K562 (cell line): ENCODE measurements at regions not wholly inside any gene's neighbourhood (a gene's known extent, or its start where the extent isn't known, plus 50 kb on each side); places are given as distances from the start of the nearest gene placed in this dataset.

Experiments
- ATAC-seq: fragments of 200-7000 bp; cut with Tn5 transposase; 3 replicates; pipeline ENCODE4 v1.9.1; 2020; ENCODE audit warnings: moderate library complexity
- BruUV-seq: library from RNA; stranded (reverse); fragments of 400-500 nt; replicated peaks from 2 replicates; lab custom pipeline; 2021; lab: Mats Ljungman, UMichigan
- CTCF ChIA-PET: fragments of 300-600 bp; formaldehyde crosslinking; extraction: SDS; loops from one replicate; lab custom pipeline; 2021; ENCODE audit warnings: low intra/inter-chr PET ratio; lab: Yijun Ruan, JAX
- POLR2A ChIA-PET: fragments of 300-600, 350-650 bp; sonication (Branson Sonifier 250); formaldehyde crosslinking; extraction: SDS; loops from one replicate; lab custom pipeline; 2021; ENCODE audit warnings: antibody characterized with exemption, inconsistent platforms; lab: Yijun Ruan, JAX
- DNase-seq, 4 experiments: peaks; one replicate each; pipeline versions ENCODE4 v3.0.0 to v3.0.0-alpha.2; 2011 to 2018; ENCODE audit warnings: low spot score in 3 of 4, mixed read lengths in 3 of 4; ENCODE audit errors: extremely low read depth in 1 of 4
- FAIRE-seq: peaks from 2 replicates; lab custom pipeline; 2011; peaks lifted over from hg19 to GRCh38; lab: Jason Lieb, UNC
- H2AFZ ChIP-seq: 2 replicates; pipeline ENCODE4 v1.6.0; 2011; ENCODE audit warnings: low read depth, low read length, control low read depth, inconsistent platforms
- H3K27ac ChIP-seq: fragments of 200-600 bp; 3 replicates; pipeline ENCODE4 v1.8.0; 2011; ENCODE audit warnings: low read depth, mild to moderate bottlenecking, control low read depth, inconsistent platforms, low read length, moderate library complexity, mixed read lengths; ENCODE audit errors: extremely low read depth
- H3K27me3 ChIP-seq, 2 experiments: fragments of 300-600 bp in 1 of 2; 2 replicates in 1 of 2; 3 replicates in 1 of 2; pipeline versions ENCODE4 v1.6.0 to v1.8.0; 2011; ENCODE audit warnings: inconsistent platforms in 2 of 2, low read length in 2 of 2, mild to moderate bottlenecking in 1 of 2, mixed read lengths in 1 of 2, moderate library complexity in 1 of 2; ENCODE audit not compliant: control insufficient read depth in 2 of 2, insufficient read depth in 2 of 2
- H3K36me3 ChIP-seq: fragments of 300-600 bp; 3 replicates; pipeline ENCODE4 v1.8.0; 2011; ENCODE audit warnings: mild to moderate bottlenecking, low read length, inconsistent platforms; ENCODE audit not compliant: control insufficient read depth, insufficient read depth
- H3K4me1 ChIP-seq, 2 experiments: fragments of 200-600 bp in 1 of 2; replicated peaks in 1 of 2; 2 replicates in 1 of 2; 3 replicates in 1 of 2; pipeline versions ENCODE4 v1.5.1 to v1.8.0; 2011; ENCODE audit warnings: inconsistent platforms in 2 of 2, low read length in 2 of 2, mild to moderate bottlenecking in 1 of 2, mixed read lengths in 1 of 2, moderate library complexity in 1 of 2; ENCODE audit not compliant: control insufficient read depth in 2 of 2, insufficient read depth in 2 of 2
- H3K4me2 ChIP-seq: 2 replicates; pipeline ENCODE4 v1.6.1; 2011; ENCODE audit warnings: low read length, control low read depth, inconsistent platforms, mixed read lengths; ENCODE audit not compliant: insufficient read depth
- H3K4me3 ChIP-seq: fragments of 200-600 bp; sonication (generic), shearing (Covaris generic); 2 replicates; pipeline ENCODE4 v1.5.1; 2016; ENCODE audit warnings: control low read depth, inconsistent platforms
- H3K79me2 ChIP-seq: fragments of 200-600 bp; 3 replicates; pipeline ENCODE4 v1.8.0; 2011; ENCODE audit warnings: low read length, inconsistent platforms; ENCODE audit not compliant: control insufficient read depth, insufficient read depth
- H3K9ac ChIP-seq, 2 experiments: 2 replicates each; pipeline versions ENCODE4 v1.6.0 to v1.6.1; 2011; ENCODE audit warnings: low read depth in 2 of 2, low read length in 2 of 2, control low read depth in 1 of 2, inconsistent platforms in 1 of 2, mild to moderate bottlenecking in 1 of 2, mixed read lengths in 1 of 2; ENCODE audit not compliant: insufficient read depth in 1 of 2
- H3K9me1 ChIP-seq: one replicate; pipeline ENCODE4 v1.6.0; 2011; ENCODE audit warnings: inconsistent platforms, mild to moderate bottlenecking, low read length, moderate library complexity; ENCODE audit not compliant: control insufficient read depth, insufficient read depth
- H3K9me3 ChIP-seq: replicated peaks from 2 replicates; pipeline ENCODE4 v1.5.1; 2011; ENCODE audit warnings: low read depth, low read length, inconsistent platforms; ENCODE audit not compliant: control insufficient read depth, insufficient read depth
- H4K20me1 ChIP-seq: replicated peaks from 2 replicates; pipeline ENCODE4 v1.6.1; 2011; ENCODE audit warnings: low read length, inconsistent platforms, mixed read lengths; ENCODE audit not compliant: control insufficient read depth, insufficient read depth
- CREM ChIP-seq: IDR thresholded peaks from 2 replicates; pipeline ENCODE4 v1.6.1; 2014; ENCODE audit warnings: antibody characterized with exemption, low read depth
- FOXJ3 ChIP-seq: sonication (generic); formaldehyde crosslinking; IDR thresholded peaks from 2 replicates; pipeline ENCODE4 v1.4.0; 2020; ENCODE audit warnings: mild to moderate bottlenecking, missing genetic modification reagents
- GATA2 ChIP-seq: sonication (generic); formaldehyde crosslinking; IDR thresholded peaks from 2 replicates; pipeline ENCODE4 v1.4.0; 2020; ENCODE audit warnings: mild to moderate bottlenecking, missing genetic modification reagents
- KHSRP ChIP-seq: fragments of 450-650 bp; IDR thresholded peaks from 2 replicates; pipeline ENCODE4 v1.6.1; 2017
- MXI1 ChIP-seq: IDR thresholded peaks from 2 replicates; pipeline ENCODE4 v1.6.1; 2011; ENCODE audit warnings: low read depth, mild to moderate bottlenecking, improper control_type of control experiment, low read length
- NFYB ChIP-seq: IDR thresholded peaks from 2 replicates; pipeline ENCODE4 v1.6.1; 2011; ENCODE audit warnings: mild to moderate bottlenecking, moderate library complexity; ENCODE audit not compliant: insufficient read length; ENCODE audit errors: extremely low read depth
- RHOXF2B ChIP-seq: fragments of 250-450 bp; sonication (Bioruptor Pico); conservative IDR thresholded peaks from 2 replicates; pipeline ENCODE4 v1.5.1; 2021
- SRF ChIP-seq, 2 experiments: fragments of 250-450, 450-650 bp in 1 of 2; sonication (Bioruptor Pico) in 1 of 2; sonication (generic) in 1 of 2; formaldehyde crosslinking; IDR thresholded peaks; 2 replicates each; pipeline versions ENCODE4 v1.5.0 to v1.5.1; 2020 to 2022; ENCODE audit warnings: mild to moderate bottlenecking in 1 of 2, missing genetic modification reagents in 1 of 2
- SUPT5H ChIP-seq: fragments of 450-650 bp; IDR thresholded peaks from 2 replicates; pipeline ENCODE4 v1.6.1; 2016
- THAP7 ChIP-seq: fragments of 250-450 bp; sonication (Bioruptor Pico); IDR thresholded peaks from 2 replicates; pipeline ENCODE4 v1.5.0; 2021
- YBX1 ChIP-seq: fragments of 450-650 bp; IDR thresholded peaks from 2 replicates; pipeline ENCODE4 v1.7.1; 2016; ENCODE audit warnings: mild to moderate bottlenecking
- ZBTB17 ChIP-seq: fragments of 450-650 bp; formaldehyde crosslinking; IDR thresholded peaks from 2 replicates; pipeline ENCODE4 v1.4.0; 2020; ENCODE audit warnings: mild to moderate bottlenecking
- ZFP1 ChIP-seq: fragments of 450-650 bp; formaldehyde crosslinking; IDR thresholded peaks from 2 replicates; pipeline ENCODE4 v1.4.0; 2020; ENCODE audit warnings: mild to moderate bottlenecking, mixed read lengths
- ZNF41 ChIP-seq: fragments of 250-450 bp; sonication (Bioruptor Pico); conservative IDR thresholded peaks from 2 replicates; pipeline ENCODE4 v1.4.0; 2020; ENCODE audit warnings: mild to moderate bottlenecking
- ZNF717 ChIP-seq: fragments of 250-450 bp; sonication (Bioruptor Pico); IDR thresholded peaks from 2 replicates; pipeline ENCODE4 v1.5.0; 2021
- ZNF785 ChIP-seq: fragments of 250-450 bp; sonication (Bioruptor Pico); IDR thresholded peaks from 2 replicates; pipeline ENCODE4 v1.4.0; 2020; ENCODE audit warnings: mild to moderate bottlenecking
- WGBS: fragments of 100-300 bp; shearing (Covaris generic); methylation state at CpG from one replicate; pipeline ENCODE4 v1.1.6; 2016; ENCODE audit warnings: low coverage, mixed read lengths; ENCODE audit not compliant: insufficient coverage; ENCODE audit errors: missing lambda C conversion rate; 5-methylcytosine and 5-hydroxymethylcytosine counted together
- in situ Hi-C: fragments of 300-500 bp; cut with MboI; formaldehyde crosslinking; loops from 4 replicates; pipeline ENCODE4 v1.15.0; 2018; ENCODE audit warnings: inconsistent platforms, mixed read lengths
- intact Hi-C: fragments of 100-400 bp; cut with micrococcal nuclease; formaldehyde crosslinking; loops from 2 replicates; pipeline ENCODE4 v1.14.2; 2022
- TF ChIP-seq, protein P1 (sequence below): fragments of 250-450 bp; sonication (Bioruptor Pico); IDR thresholded peaks from 2 replicates; pipeline ENCODE4 v1.8.0; 2022; ENCODE audit warnings: moderate library complexity, mild to moderate bottlenecking, inconsistent platforms

DNA sequence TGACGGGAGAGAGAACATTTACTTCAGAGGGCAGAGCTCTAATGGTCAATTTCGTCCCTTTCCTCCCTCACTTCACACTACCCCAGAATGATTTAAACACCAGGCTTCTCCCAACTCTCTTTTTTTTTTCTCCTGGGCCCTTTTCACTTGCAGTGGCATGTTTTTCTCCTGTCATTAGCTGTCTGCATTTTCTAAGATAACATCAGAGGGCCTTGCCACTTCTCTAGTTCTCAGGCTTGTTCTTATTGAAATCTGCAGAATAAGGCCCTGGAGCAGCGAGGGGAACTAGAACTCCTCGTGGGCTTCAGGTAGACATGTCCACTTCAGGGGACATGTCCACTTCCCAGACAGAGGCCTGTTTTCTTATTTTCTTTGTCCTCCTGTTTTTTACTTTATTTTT, 514.4 kb upstream of the TBL1XR1 start:
- H3K4me1 ChIP-seq, result no peaks in the 10 kb centered on the region
- no peak for FAIRE-seq
- no peak for ATAC-seq
- in situ Hi-C loops, result no loop called here
- no peak for DNase-seq
- H3K9me1 ChIP-seq, result no peaks in the 10 kb centered on the region
- TF ChIP-seq ZNF717 (no peak), SUPT5H (no peak), ZBTB17 (CRISPR knock-in tag) (no peak), ZNF41 (CRISPR knock-in tag) (no peak), ZFP1 (no peak), NFYB (no peak), CREM (no peak), YBX1 (no peak), RHOXF2B (CRISPR knock-in tag) (no peak), SRF (CRISPR knock-in tag; IDR thresholded peaks at IDR 0.05) (no peak), ZNF785 (CRISPR knock-in tag) (no peak), THAP7 (no peak), FOXJ3 (CRISPR knock-in tag) (no peak), GATA2 (no peak), KHSRP (no peak), MXI1 (no peak)
- TF ChIP-seq, protein P1, sequence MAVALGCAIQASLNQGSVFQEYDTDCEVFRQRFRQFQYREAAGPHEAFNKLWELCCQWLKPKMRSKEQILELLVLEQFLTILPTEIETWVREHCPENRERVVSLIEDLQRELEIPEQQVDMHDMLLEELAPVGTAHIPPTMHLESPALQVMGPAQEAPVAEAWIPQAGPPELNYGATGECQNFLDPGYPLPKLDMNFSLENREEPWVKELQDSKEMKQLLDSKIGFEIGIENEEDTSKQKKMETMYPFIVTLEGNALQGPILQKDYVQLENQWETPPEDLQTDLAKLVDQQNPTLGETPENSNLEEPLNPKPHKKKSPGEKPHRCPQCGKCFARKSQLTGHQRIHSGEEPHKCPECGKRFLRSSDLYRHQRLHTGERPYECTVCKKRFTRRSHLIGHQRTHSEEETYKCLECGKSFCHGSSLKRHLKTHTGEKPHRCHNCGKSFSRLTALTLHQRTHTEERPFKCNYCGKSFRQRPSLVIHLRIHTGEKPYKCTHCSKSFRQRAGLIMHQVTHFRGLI (CRISPR knock-in tag), result no peak
- no peak overlapping the region for H3K4me3 ChIP-seq
- no peaks in the 10 kb centered on the region for H3K36me3 ChIP-seq
- no TSS peak for BruUV-seq
- WGBS, result 15% methylated on average over 4 of the region's 4 CpGs
- no peak overlapping the region for H3K4me2 ChIP-seq
- intact Hi-C loops, result no loop called here
- no peaks in the 10 kb centered on the region for H4K20me1 ChIP-seq
- ChIA-PET CTCF (no interaction called here), POLR2A (no interaction called here)
- no peaks in the 10 kb centered on the region for H3K9me3 ChIP-seq
- H3K9ac ChIP-seq, result no peak overlapping the region
- no peak overlapping the region for H3K27ac ChIP-seq
- H3K79me2 ChIP-seq, result no peaks in the 10 kb centered on the region
- no peak overlapping the region for H2AFZ ChIP-seq
- H3K27me3 ChIP-seq, result no peaks in the 10 kb centered on the region
